Ishikawa (cell line): ENCODE measurements at regions not wholly inside any gene's neighbourhood (a gene's known extent, or its start where the extent isn't known, plus 50 kb on each side); places are given as distances from the start of the nearest gene placed in this dataset.

ENCODE experiments used
- CEBPB ChIP-seq: IDR thresholded peaks from 2 replicates; pipeline ENCODE4 v1.6.1; 2012
- CREB1 ChIP-seq: IDR thresholded peaks from 2 replicates; pipeline ENCODE4 v1.6.1; 2012; ENCODE audit warnings: low read depth
- EGR1 ChIP-seq: IDR thresholded peaks from 2 replicates; pipeline ENCODE4 v1.6.1; 2012
- EP300 ChIP-seq: IDR thresholded peaks from 2 replicates; pipeline ENCODE4 v1.6.1; 2012; ENCODE audit warnings: borderline replicate concordance
- FOXM1 ChIP-seq: IDR thresholded peaks from 2 replicates; pipeline ENCODE4 v1.6.1; 2012; ENCODE audit warnings: low read depth, borderline replicate concordance
- NFIC ChIP-seq: IDR thresholded peaks from 2 replicates; pipeline ENCODE4 v1.6.1; 2012
- RAD21 ChIP-seq: IDR thresholded peaks from 2 replicates; pipeline ENCODE4 v1.6.1; 2012; ENCODE audit warnings: low read depth
- TAF1 ChIP-seq: IDR thresholded peaks from 2 replicates; pipeline ENCODE4 v1.6.1; 2012; ENCODE audit warnings: low read depth, mild to moderate bottlenecking
- TCF12 ChIP-seq: IDR thresholded peaks from 2 replicates; pipeline ENCODE4 v1.6.1; 2012; ENCODE audit warnings: low read depth
- TEAD4 ChIP-seq: IDR thresholded peaks from 2 replicates; pipeline ENCODE4 v1.6.1; 2012
- YY1 ChIP-seq: IDR thresholded peaks from 2 replicates; pipeline ENCODE4 v1.6.1; 2012; ENCODE audit warnings: low read depth
- ZBTB7A ChIP-seq: IDR thresholded peaks from 2 replicates; pipeline ENCODE4 v1.6.1; 2012; ENCODE audit warnings: low read depth
- TF ChIP-seq, protein P1 (sequence below): IDR thresholded peaks from 2 replicates; pipeline ENCODE4 v1.6.1; 2012
- TF ChIP-seq, protein P2 (sequence below): IDR thresholded peaks from 2 replicates; pipeline ENCODE4 v1.6.1; 2012; ENCODE audit warnings: low read depth, mild to moderate bottlenecking
- TF ChIP-seq, protein P3 (sequence below): IDR thresholded peaks from 2 replicates; pipeline ENCODE4 v1.6.1; 2012

DNA sequence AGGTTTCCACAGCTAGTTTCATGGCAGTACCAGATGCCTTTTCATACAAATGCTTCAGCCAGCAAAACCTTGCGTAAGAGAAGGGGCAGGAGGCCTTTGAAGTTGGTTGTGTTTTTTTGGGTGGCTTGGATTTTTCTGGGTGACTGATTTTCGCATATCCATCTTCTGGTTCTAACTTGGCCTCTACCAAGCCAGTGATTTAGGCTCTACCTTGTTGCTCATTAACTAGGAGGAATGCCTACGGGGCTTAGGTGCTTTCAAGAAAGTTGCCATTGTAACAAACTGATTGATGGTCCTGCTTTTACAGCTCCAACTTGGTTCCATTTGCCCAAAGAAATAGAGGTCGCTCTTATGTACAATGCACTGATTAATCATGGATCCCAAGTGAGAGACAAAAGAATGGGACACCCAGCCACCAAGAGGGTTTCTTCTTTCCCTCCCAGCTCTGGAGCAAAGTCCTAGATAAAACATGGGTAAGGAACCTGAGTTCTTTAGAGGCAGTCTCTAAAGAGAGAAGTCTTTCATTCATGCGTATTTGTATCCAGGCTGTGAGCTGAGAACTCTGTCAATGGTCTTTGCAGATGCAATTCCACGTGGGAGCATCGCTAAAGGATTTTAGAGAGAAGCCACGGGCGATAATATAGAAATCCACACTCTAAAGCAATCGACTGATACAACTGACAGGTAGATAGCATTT, 92.1 kb upstream of the FGFR2 start:
- TF ChIP-seq CREB1 (no peak), ZBTB7A (no peak)

DNA sequence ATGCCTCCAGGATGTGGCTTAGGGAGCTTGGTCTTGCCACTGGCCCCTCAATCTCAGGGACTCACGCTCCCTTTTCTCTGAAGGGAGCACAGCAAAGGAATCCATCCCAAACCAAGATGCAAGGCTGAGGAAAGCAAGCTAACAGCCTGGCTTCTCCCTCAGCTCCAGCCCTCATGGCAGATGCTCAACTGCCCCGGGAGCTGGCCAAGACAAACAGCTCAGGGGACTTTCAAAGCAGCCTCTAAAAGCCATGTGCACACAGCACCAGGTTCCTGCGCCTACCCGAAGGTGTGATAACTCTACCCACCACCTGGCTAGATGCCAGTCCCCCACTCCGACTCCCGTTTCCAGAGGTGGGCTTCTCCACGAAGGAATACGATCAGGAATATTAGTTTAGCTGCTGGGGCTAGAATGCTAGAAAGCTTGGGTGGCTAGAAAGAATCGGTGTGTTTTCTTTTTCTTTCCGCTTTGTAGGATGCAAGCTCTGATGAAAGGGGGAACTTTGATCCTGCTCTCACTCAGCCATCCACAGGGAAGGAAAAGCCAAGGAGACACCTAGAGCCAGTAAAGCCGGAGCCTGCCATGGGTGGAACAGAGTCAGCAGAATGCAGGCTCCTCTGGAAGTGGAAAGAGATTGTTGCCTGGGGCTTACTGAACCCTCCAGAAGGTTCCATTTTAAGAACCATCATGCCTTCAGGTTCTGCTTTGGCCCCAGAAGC, 89.0 kb upstream of the FGFR2 start:
- no peak for TF ChIP-seq FOXM1
- TF ChIP-seq, protein P1, sequence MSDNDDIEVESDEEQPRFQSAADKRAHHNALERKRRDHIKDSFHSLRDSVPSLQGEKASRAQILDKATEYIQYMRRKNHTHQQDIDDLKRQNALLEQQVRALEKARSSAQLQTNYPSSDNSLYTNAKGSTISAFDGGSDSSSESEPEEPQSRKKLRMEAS = no peak
- TF ChIP-seq RAD21 = no peak
- TF ChIP-seq, protein P2, sequence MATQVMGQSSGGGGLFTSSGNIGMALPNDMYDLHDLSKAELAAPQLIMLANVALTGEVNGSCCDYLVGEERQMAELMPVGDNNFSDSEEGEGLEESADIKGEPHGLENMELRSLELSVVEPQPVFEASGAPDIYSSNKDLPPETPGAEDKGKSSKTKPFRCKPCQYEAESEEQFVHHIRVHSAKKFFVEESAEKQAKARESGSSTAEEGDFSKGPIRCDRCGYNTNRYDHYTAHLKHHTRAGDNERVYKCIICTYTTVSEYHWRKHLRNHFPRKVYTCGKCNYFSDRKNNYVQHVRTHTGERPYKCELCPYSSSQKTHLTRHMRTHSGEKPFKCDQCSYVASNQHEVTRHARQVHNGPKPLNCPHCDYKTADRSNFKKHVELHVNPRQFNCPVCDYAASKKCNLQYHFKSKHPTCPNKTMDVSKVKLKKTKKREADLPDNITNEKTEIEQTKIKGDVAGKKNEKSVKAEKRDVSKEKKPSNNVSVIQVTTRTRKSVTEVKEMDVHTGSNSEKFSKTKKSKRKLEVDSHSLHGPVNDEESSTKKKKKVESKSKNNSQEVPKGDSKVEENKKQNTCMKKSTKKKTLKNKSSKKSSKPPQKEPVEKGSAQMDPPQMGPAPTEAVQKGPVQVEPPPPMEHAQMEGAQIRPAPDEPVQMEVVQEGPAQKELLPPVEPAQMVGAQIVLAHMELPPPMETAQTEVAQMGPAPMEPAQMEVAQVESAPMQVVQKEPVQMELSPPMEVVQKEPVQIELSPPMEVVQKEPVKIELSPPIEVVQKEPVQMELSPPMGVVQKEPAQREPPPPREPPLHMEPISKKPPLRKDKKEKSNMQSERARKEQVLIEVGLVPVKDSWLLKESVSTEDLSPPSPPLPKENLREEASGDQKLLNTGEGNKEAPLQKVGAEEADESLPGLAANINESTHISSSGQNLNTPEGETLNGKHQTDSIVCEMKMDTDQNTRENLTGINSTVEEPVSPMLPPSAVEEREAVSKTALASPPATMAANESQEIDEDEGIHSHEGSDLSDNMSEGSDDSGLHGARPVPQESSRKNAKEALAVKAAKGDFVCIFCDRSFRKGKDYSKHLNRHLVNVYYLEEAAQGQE = no peak
- TF ChIP-seq CREB1 = no peak
- no peak for TF ChIP-seq YY1
- no peak for TF ChIP-seq TEAD4

DNA sequence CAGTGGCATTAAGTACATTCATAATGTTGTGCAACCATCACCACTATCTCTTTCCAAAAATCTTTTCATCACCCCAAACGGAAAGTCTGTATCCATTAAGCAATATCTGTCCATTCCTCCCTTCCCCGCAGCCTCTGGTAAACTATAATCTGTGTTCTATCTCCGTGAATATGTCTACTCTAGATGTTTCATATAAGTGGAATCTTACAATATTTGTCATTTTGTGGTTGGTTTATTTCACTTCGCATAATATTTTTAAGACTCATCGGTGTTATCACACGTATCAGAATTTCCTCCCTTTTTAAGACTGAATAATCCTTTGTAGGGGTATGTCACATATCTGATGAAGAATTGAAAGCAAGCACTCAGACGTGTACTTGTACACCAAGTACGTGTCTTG, 86.0 kb upstream of the FGFR2 start:
- TF ChIP-seq, protein P3, sequence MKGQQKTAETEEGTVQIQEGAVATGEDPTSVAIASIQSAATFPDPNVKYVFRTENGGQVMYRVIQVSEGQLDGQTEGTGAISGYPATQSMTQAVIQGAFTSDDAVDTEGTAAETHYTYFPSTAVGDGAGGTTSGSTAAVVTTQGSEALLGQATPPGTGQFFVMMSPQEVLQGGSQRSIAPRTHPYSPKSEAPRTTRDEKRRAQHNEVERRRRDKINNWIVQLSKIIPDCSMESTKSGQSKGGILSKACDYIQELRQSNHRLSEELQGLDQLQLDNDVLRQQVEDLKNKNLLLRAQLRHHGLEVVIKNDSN = no peak
- TF ChIP-seq TAF1 = no peak
- TF ChIP-seq CEBPB = no peak
- TF ChIP-seq, protein P2 = no peak
- no peak for TF ChIP-seq EGR1
- no peak for TF ChIP-seq TEAD4
- no peak for TF ChIP-seq TCF12
- no peak for TF ChIP-seq NFIC

DNA sequence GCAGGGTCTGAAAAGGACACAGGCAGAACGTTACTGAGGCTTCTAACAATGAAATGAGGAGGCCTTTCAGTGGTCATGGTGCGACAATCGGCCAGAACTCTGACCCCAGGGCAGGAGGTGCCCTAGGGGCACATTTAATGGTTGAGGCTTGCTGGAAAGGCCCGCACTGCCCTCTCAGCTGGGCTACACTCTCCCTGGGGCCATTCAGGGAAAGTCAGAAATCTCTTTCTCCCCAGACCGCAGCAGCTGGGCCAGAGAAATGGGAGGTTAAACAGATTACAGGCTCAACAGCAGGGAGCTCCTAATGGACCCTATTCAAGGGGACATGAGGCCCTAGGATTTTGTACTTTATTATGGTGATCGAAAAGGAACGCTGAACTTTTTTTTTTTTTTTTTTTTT, 85.6 kb upstream of the FGFR2 start:
- no peak for TF ChIP-seq EGR1
- no peak for TF ChIP-seq ZBTB7A
- TF ChIP-seq CEBPB = no peak
- no peak for TF ChIP-seq TAF1
- TF ChIP-seq, protein P3 = no peak

DNA sequence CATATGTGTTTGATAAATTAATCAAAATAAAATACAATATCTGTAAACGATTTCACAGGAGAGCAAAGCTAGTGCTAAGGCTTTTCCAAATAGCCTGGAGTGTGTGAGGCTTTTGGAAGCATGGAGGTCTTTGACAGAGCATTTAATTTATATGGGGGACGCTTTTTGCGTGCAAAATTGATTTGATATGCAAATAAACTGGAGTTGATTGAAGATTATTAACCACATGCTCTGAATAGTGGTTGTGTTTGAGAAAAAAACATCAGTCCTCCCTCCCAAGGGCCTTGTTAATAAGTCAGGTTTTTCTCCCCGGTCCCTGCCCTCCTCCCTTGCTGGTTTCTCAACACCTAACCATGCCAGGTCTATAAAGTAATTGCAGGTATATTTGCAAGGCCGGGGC, 85.1 kb upstream of the FGFR2 start:
- TF ChIP-seq, protein P1 = no peak
- TF ChIP-seq TCF12 (no peak), YY1 (no peak), TEAD4 (no peak), FOXM1 (no peak), TAF1 (no peak), ZBTB7A (no peak), EP300 (no peak), CREB1 (no peak), RAD21 (no peak), NFIC (no peak)

DNA sequence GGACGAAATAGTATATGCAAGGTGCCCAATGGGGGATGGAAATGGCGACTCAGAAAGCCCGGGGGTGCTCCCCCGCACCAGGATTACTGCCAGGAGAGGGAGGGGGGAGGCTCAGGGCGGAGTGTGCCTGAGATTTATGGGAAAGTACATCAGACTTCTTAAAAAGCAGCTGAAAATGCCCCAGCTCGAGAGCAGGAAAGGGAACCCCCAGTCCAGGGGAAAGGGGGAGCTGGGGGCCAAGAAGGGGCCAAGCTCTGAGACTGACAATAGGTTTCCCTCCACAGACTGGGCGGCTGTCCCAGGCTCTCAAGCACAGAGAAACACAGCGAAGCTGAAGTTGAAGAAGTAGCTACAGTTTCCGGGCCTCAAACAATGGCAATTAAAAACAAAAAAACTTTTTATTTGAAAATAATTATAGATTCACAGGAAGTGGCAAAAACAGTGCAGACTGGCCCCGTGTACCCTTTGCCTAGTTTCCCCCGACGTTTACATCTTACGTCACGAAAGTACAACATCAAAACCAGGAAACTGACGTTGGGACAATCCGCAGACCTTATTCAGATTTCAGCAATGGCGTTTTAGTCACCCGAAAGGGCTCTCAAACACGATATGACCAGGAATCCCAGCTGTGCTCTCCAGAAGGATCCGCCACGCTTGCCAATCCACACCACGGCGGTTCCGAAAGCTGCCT, 83.9 kb upstream of the FGFR2 start:
- TF ChIP-seq TAF1 = no peak
- no peak for TF ChIP-seq EP300
- no peak for TF ChIP-seq YY1
- TF ChIP-seq, protein P2 = no peak
- TF ChIP-seq FOXM1 = no peak
- TF ChIP-seq CREB1 = no peak
- no peak for TF ChIP-seq TEAD4
- no peak for TF ChIP-seq ZBTB7A
- no peak for TF ChIP-seq CEBPB
- TF ChIP-seq NFIC = no peak
- TF ChIP-seq, protein P1 = no peak
- TF ChIP-seq, protein P3 = no peak
- TF ChIP-seq TCF12 = no peak
- TF ChIP-seq EGR1 = no peak
- no peak for TF ChIP-seq RAD21
